HG03097 (cell line): ENCODE measurements at regions not wholly inside any gene's neighbourhood (a gene's known extent, or its start where the extent isn't known, plus 50 kb on each side); places are given as distances from the start of the nearest gene placed in this dataset.

Experiments
- ATAC-seq: cut with Tn5 transposase; IDR thresholded peaks from one replicate; pipeline ENCODE4 v1.9.1; 2021; ENCODE audit not compliant: unreplicated experiment, low FRiP score

GRCh38 chr5:96143450-96143849 lies 181.8 kb upstream of the ELL2 start:
- ATAC-seq: no peak

DNA sequence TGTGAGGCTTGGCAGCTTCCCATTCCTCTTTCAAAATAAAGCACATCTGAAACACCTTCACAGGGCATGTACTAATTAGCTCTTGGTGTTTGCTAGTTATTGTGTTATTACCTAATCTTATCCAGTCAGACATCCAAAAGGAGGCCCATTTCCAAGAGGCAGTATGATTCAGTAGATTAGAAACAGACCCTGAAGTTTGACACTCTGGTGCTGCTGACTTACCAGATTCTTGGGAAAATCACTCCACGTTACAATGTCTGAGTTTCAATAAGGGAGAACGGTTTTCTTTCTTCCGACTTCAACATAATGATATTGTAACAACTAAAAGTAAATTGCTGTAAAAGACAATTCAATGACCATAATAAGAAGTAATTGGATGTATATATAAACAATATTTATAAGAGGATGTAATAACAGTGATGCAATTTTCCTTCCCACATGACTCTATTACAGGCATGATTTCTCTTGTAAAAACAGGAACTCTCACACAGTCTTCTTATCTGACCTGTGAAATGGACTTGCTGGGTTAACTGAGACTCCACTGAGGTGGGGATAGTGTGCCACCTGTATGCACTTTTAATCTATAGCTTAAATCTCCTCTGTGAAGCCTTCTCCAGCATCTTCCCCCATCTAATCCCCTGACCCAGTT lies 181.3 kb upstream of the ELL2 start:
- no peak for ATAC-seq

DNA sequence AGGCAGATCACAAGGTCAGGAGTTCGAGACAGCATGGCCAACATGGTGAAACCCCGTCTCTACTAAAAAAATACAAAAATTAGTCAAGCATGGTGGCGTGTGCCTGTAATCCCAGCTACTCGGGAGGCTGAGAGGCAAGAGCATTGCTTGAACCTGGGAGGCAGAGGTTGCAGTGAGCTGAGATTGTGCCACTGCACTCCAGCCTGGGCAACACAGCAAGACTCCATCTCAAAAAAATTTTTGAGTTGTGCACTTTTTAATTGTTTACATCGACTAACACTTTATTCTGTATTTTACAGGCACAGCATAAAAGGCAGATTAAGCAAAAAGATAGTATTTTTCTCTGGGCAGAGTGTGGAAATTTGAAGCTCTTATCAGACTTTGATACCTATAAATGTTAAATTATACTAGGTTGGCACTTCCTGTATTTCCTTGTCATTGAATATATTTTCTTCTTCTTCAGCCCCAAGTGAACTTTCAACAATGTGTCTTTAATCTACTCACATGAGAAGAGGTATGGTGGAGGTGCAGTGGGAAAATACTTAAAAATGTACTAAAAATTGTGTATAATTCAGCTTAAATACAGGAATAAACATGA lies 180.6 kb upstream of the ELL2 start:
- ATAC-seq: no peak

GRCh38 chr5:96141749-96142148 lies 180.1 kb upstream of the ELL2 start:
- ATAC-seq: no peak

DNA sequence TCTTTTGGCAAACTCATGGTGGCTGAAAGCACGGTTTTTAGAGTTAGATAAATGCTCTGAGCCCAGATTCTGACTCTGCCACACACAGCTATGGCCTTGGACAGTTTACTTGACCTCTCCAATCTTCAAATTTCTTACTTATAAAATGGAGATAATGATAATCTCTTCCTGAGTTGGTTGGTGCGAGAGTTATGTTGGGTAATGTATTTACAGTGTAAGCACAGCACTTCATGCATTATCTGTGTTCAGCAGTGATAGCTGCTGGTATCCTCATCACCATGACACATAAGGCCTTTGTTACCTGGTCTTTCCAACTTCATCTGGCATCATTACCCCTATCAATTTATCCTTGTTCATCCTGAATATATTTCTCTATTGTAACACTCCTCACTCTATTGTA lies 178.8 kb upstream of the ELL2 start:
- ATAC-seq: no peak

GRCh38 chr5:96140084-96140483 lies 178.4 kb upstream of the ELL2 start:
- no peak for ATAC-seq

DNA sequence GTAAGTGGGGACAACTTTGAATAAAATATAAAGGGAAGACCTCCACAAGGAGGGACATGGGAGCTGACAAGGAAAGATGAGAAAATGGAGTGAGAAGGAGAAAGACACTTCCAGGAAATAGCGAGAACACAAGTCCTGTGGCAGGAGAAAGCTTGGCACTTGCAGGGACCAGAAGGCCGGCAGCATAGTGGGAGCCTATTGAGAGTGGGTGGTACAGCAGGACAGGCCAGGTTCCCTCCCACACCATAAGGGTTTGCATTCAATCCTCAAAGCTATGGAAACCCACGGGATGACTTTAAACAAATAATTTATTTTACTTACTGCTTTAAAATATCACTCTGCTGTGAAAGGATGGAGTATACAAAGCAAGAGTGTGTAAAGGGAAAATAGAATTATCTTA lies 173.2 kb upstream of the ELL2 start:
- no peak for ATAC-seq

GRCh38 chr5:96133341-96134079 lies 171.9 kb upstream of the ELL2 start:
- no peak for ATAC-seq

GRCh38 chr5:96129276-96129675 lies 167.6 kb upstream of the ELL2 start:
- no peak for ATAC-seq

- no peak for ATAC-seq
Observed at GRCh38 chr5:96128204-96128864, 166.7 kb upstream of the ELL2 start.

DNA sequence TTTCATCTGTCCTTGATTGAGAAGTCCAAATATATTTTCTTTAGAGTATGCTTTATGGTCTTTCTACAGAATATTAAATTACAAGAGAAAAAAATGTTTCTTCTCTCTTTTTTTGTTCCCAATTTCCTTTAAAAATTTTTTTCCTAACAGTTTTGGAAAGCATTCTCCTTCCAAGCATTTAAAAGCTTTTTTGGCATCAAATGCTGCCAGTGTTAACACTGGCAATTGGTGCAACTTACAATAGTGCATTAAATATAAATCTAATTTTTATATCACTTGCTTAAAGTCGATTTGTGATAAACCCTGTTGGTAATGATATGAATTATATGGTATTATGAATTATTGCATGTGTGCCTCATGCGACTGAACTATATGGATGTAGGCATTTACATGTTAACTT lies 165.9 kb upstream of the ELL2 start:
- ATAC-seq: no peak

DNA sequence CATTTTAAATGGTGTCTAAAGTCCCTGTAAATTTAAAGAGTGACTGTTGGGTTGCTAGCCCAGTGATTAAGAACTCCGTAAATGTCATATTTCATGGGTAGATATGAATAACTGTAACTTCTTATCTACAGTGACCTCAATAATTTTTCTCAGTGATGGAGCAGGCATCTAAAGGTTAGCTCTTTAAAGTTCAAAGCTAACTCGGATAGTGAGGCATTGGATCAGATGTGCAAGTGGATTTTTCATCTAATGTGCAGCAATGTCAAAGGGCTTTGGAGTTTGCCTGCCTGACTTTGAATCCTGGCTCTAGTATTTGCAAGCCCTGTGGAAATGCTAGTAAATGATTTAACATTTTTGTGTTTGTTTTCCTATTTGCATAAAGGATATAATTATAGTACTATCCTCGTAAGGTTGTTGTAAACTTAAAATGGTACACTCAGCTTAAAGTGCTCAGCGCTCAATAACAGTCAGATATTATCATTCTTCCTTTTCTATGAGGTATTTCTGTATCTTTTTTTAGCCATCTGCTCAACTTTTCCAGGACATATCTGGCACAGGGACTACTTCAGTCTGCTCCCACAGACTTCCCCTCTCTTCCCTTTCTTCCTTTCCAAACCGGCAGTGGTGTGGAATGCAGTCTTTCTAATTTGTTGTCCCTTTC lies 163.7 kb upstream of the ELL2 start:
- ATAC-seq: no peak

GRCh38 chr5:96124589-96124988 lies 162.9 kb upstream of the ELL2 start:
- ATAC-seq: no peak

DNA sequence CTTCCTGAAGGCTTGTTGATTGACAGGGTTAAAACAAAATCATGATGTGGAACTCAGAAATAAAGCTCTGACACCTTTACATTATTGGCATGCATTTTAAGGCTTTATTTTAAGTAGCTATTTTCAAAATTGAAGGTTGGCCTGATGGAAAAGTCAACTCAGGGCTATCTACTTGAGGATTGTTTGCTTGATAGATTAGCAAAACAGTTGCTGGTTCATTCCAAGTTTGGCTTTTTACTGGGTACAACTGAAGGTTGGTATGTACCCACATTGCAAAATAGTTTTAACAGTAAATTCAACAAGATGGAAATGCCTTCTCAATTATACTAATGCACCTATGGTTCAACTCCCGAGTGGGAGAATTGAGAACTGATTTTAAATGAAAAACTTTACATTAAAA lies 161.8 kb upstream of the ELL2 start:
- ATAC-seq: no peak

GRCh38 chr5:96121364-96121763 lies 159.7 kb upstream of the ELL2 start:
- no peak for ATAC-seq

GRCh38 chr5:96120120-96120519 lies 158.5 kb upstream of the ELL2 start:
- no peak for ATAC-seq

DNA sequence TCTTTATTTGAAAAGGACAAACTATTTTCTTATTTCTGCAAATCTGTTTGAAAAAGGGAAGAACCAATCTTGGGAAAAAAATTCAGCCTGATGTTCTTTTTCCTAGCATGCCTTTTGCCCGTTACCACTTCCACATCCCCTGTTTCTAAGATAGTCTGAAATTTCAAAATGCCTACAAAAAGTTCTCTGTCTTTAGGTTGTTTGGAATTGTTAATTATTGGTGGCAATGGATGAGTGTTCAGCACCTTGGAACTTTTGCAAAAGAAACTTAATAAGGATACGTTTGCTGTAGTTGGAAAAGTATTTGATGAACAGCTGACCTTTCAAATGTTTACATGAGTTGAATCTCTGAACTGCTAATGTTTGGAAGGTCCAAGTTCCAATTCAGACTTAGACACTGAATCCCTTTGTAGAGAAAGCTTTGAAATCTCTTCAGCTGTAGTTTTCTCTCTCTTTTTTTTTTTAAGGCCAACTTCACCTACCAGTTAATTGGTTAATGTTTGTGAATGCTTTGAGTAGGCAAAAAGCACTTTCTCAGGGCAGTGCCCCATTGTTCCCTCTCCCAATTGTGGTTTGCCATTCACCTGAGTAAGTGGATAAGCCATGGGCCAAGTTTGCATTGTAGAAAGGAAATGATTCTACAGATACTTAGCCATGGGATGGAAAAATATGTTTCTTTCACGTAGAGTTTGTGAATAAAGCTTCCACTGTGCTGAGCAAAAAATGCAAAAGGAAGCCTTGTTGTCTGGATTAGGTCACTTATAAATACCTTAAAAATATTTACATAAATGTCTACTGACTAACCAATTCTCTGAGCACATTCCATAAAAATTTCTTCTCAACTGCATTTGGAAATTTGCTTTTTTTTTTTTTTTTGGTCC lies 156.4 kb upstream of the ELL2 start:
- ATAC-seq: no peak

GRCh38 chr5:96115147-96115807 lies 153.6 kb upstream of the ELL2 start:
- ATAC-seq: no peak

- ATAC-seq: no peak
Observed at GRCh38 chr5:96114736-96115135, 153.1 kb upstream of the ELL2 start.
